Chondrocyte (in vitro differentiated cells): ENCODE measurements at regions not wholly inside any gene's neighbourhood (a gene's known extent, or its start where the extent isn't known, plus 50 kb on each side); places are given as distances from the start of the nearest gene placed in this dataset.
A peak's percentile ranks its signal among the peaks of the same experiment; 100 is the strongest.
"Not testable (repeated sequence)": the region's sequence is repeated elsewhere in the genome, so short reads cannot be mapped to it uniquely, and the experiment has no call there.

ENCODE experiments used
- DNase-seq: peaks from one replicate; pipeline ENCODE4 v3.0.0; 2021; ENCODE audit warnings: mixed read lengths, low spot score
- H3K27ac Mint-ChIP-seq: one replicate; pipeline ENCODE4 v1.8.0; 2021; ENCODE audit warnings: mild to moderate bottlenecking, moderate library complexity, mixed read lengths; ENCODE audit not compliant: unreplicated experiment
- H3K27me3 Mint-ChIP-seq: 2 replicates; pipeline ENCODE4 v1.8.0; 2021; ENCODE audit warnings: low read depth, mixed read lengths
- H3K36me3 Mint-ChIP-seq: 2 replicates; pipeline ENCODE4 v1.8.0; 2021; ENCODE audit warnings: low read depth, mixed read lengths
- H3K4me1 Mint-ChIP-seq: 2 replicates; pipeline ENCODE4 v1.8.0; 2021; ENCODE audit warnings: low read depth, mild to moderate bottlenecking, mixed read lengths
- H3K4me3 Mint-ChIP-seq: one replicate; pipeline ENCODE4 v1.8.0; 2021; ENCODE audit warnings: mild to moderate bottlenecking, moderate library complexity, mixed read lengths; ENCODE audit not compliant: unreplicated experiment
- H3K9me3 Mint-ChIP-seq: 2 replicates; pipeline ENCODE4 v1.8.0; 2021; ENCODE audit warnings: low read depth, mixed read lengths
- CTCF ChIP-seq: fragments of 200-600 bp; sonication (generic); IDR thresholded peaks from 2 replicates; pipeline ENCODE4 v1.5.0; 2021; ENCODE audit warnings: antibody characterized with exemption, mild to moderate bottlenecking, moderate library complexity

- H3K9me3 Mint-ChIP-seq = peaks cover 3% of the 10 kb centered on the region
- no peak overlapping the region for H3K27ac Mint-ChIP-seq
These were observed 78.2 kb upstream of the PLEKHG1 start for GRCh38 chr6:150521482-150521881.

GRCh38 chr6:150523216-150523615, 76.5 kb upstream of the PLEKHG1 start:
- H3K9me3 Mint-ChIP-seq, H3K4me3 Mint-ChIP-seq, H3K27ac Mint-ChIP-seq, DNase-seq, H3K36me3 Mint-ChIP-seq, H3K27me3 Mint-ChIP-seq: not testable (repeated sequence)
- peaks cover 12% of the 10 kb centered on the region for H3K4me1 Mint-ChIP-seq

More at GRCh38 chr6:150521482-150521881, 78.2 kb upstream of the PLEKHG1 start:
- H3K27me3 Mint-ChIP-seq = no peaks in the 10 kb centered on the region
- no peaks in the 10 kb centered on the region for H3K36me3 Mint-ChIP-seq
- DNase-seq = no peak
- TF ChIP-seq CTCF = no peak
- no peak overlapping the region for H3K4me3 Mint-ChIP-seq
- no peaks in the 10 kb centered on the region for H3K4me1 Mint-ChIP-seq

DNA sequence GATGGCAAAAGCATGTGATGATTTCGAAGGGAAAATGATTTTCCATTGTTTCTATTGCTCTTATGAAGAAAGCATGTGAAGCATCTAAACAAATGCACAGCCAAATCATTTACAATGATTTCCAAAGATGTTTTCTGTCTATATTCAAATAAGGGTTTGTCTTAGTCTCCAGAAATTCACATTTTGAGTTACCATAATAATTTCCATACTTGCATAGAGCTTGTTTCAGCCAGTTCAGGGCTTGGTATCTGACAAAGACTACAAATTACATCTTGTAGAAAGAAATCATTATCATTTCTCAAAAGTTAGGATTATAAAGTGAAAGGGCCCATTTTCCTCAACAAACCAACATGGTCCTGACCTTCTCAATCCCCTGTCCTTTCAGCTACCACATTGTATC, 74.4 kb upstream of the PLEKHG1 start:
- DNase-seq = no peak
- Mint-ChIP-seq H3K9me3 (no peaks in the 10 kb centered on the region), H3K27me3 (no peaks in the 10 kb centered on the region), H3K36me3 (no peaks in the 10 kb centered on the region), H3K4me3 (no peak overlapping the region), H3K4me1 (peaks cover 20% of the 10 kb centered on the region), H3K27ac (no peak overlapping the region)
- no peak for TF ChIP-seq CTCF

GRCh38 chr6:150527100-150527499, 72.6 kb upstream of the PLEKHG1 start:
- peaks cover 20% of the 10 kb centered on the region for H3K4me1 Mint-ChIP-seq
- peak overlapping the region; percentile 2 for H3K27ac Mint-ChIP-seq
- no peak for TF ChIP-seq CTCF
- DNase-seq = no peak
- no peak overlapping the region for H3K4me3 Mint-ChIP-seq
- H3K36me3 Mint-ChIP-seq = no peaks in the 10 kb centered on the region
- no peaks in the 10 kb centered on the region for H3K9me3 Mint-ChIP-seq
- H3K27me3 Mint-ChIP-seq = no peaks in the 10 kb centered on the region

DNA sequence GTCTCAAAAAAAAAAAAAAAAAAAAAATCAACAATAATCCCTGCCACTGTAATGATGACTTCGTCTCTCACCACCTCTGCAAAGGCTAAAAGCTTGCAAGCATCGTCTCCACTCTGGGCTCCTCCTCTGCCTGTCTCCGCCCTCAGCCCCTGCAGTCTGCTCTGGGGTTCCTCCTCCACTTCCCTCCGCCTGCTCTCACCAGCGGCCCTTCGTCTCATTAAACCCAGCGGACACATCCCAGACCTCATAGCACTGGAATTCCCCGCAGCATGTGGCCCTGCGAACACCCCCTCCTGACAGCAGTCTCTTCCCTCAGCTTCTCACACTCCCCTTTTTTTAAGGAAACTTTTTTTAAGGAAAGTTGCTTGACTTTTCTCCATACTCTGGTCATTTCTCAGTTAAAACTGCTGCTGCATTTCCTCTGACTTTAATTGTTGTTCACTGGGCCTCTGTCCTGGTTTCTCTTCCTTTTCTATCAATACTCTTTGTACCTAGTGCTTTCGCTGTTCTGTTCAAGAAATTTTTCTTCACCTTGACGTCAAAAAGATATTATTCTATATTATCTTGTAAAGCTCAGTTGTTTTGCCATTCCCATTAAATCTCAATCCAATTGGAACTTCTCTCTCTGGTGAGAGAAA, 70.9 kb upstream of the PLEKHG1 start:
- Mint-ChIP-seq H3K4me3 (peak overlapping the region; percentile 3), H3K36me3 (no peaks in the 10 kb centered on the region), H3K4me1 (peaks cover 20% of the 10 kb centered on the region), H3K27me3 (no peaks in the 10 kb centered on the region), H3K27ac (peak overlapping the region; percentile 58), H3K9me3 (no peaks in the 10 kb centered on the region)
- DNase-seq = no peak
- TF ChIP-seq CTCF = no peak

GRCh38 chr6:150529646-150530045, 70.0 kb upstream of the PLEKHG1 start:
- Mint-ChIP-seq H3K4me3 (no peak overlapping the region), H3K27me3 (no peaks in the 10 kb centered on the region), H3K36me3 (no peaks in the 10 kb centered on the region), H3K27ac (no peak overlapping the region), H3K9me3 (no peaks in the 10 kb centered on the region), H3K4me1 (peaks cover 20% of the 10 kb centered on the region)
- TF ChIP-seq CTCF = no peak
- no peak for DNase-seq
